BE2C (cell line): ENCODE measurements at regions not wholly inside any gene's neighbourhood (a gene's known extent, or its start where the extent isn't known, plus 50 kb on each side); places are given as distances from the start of the nearest gene placed in this dataset.

Experiments
- DNase-seq: peaks from one replicate; pipeline ENCODE4 v3.0.0-alpha.2; 2020
- H3K27me3 ChIP-seq: fragments of 250-450 bp; sonication (Bioruptor Pico); 2 replicates; pipeline ENCODE4 v1.5.1; 2020; ENCODE audit warnings: mild to moderate bottlenecking
- H3K36me3 ChIP-seq: fragments of 250-450 bp; sonication (Bioruptor Pico); 2 replicates; pipeline ENCODE4 v1.5.1; 2020; ENCODE audit warnings: mild to moderate bottlenecking
- H3K4me1 ChIP-seq: fragments of 250-450 bp; sonication (Bioruptor Pico); 2 replicates; pipeline ENCODE4 v1.5.1; 2020
- H3K4me3 ChIP-seq: 2 replicates; pipeline ENCODE4 v1.5.1; 2011; ENCODE audit warnings: low read depth, low read length
- H3K9me3 ChIP-seq: fragments of 250-450 bp; sonication (Bioruptor Pico); 2 replicates; pipeline ENCODE4 v1.5.1; 2020
- CTCF ChIP-seq: IDR thresholded peaks from 2 replicates; pipeline ENCODE4 v1.5.1; 2012; ENCODE audit warnings: mild to moderate bottlenecking, low read depth, low read length

GRCh38 chr2:15845737-15846405 lies 94.5 kb upstream of the MYCN start:
- no peak for TF ChIP-seq CTCF
- H3K9me3 ChIP-seq = no peaks in the 10 kb centered on the region
- no peaks in the 10 kb centered on the region for H3K27me3 ChIP-seq
- H3K36me3 ChIP-seq = no peaks in the 10 kb centered on the region
- peaks cover 8% of the 10 kb centered on the region for H3K4me1 ChIP-seq
- no peak for DNase-seq
- H3K4me3 ChIP-seq = no peak overlapping the region

DNA sequence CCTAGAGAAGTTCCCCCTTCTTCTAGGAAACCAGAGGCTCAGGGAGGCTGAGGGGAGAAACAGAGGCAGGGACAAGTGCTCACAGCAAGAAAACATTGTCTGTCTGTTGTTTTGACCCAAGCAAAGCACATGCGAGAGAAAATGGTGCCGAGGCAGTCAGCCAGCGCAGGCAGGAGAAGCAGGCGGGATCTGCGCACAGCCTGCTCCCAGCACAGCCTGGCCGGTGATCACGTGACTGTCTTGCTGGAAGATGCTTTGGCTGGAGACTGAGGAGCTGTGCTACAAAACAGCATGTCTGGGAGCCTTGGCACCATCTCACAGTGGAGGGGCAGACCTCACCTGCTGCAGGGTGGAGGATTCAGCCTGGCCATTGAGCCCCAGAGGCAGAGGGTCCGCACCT lies 93.7 kb upstream of the MYCN start:
- DNase-seq = no peak
- no peaks in the 10 kb centered on the region for H3K27me3 ChIP-seq
- H3K4me1 ChIP-seq = peaks cover 8% of the 10 kb centered on the region
- H3K4me3 ChIP-seq = no peak overlapping the region
- no peak for TF ChIP-seq CTCF
- no peaks in the 10 kb centered on the region for H3K36me3 ChIP-seq
- H3K9me3 ChIP-seq = no peaks in the 10 kb centered on the region

- H3K9me3 ChIP-seq = no peaks in the 10 kb centered on the region
- no peak for TF ChIP-seq CTCF
- H3K36me3 ChIP-seq = no peaks in the 10 kb centered on the region
- H3K27me3 ChIP-seq = no peaks in the 10 kb centered on the region
- no peak overlapping the region for H3K4me3 ChIP-seq
- H3K4me1 ChIP-seq = no peaks in the 10 kb centered on the region
- no peak for DNase-seq
Observed at GRCh38 chr2:15850534-15850933, 89.8 kb upstream of the MYCN start.

- no peak for TF ChIP-seq CTCF
- Histone ChIP-seq H3K27me3 (no peaks in the 10 kb centered on the region), H3K4me3 (no peak overlapping the region), H3K4me1 (no peaks in the 10 kb centered on the region), H3K36me3 (no peaks in the 10 kb centered on the region), H3K9me3 (no peaks in the 10 kb centered on the region)
- no peak for DNase-seq
Observed at GRCh38 chr2:15851076-15851693, 89.2 kb upstream of the MYCN start.

- H3K27me3 ChIP-seq = no peaks in the 10 kb centered on the region
- H3K4me3 ChIP-seq = no peak overlapping the region
- no peaks in the 10 kb centered on the region for H3K4me1 ChIP-seq
- H3K36me3 ChIP-seq = no peaks in the 10 kb centered on the region
- no peak for TF ChIP-seq CTCF
- no peak for DNase-seq
- H3K9me3 ChIP-seq = no peaks in the 10 kb centered on the region
Observed at GRCh38 chr2:15852811-15853210, 87.5 kb upstream of the MYCN start.

DNA sequence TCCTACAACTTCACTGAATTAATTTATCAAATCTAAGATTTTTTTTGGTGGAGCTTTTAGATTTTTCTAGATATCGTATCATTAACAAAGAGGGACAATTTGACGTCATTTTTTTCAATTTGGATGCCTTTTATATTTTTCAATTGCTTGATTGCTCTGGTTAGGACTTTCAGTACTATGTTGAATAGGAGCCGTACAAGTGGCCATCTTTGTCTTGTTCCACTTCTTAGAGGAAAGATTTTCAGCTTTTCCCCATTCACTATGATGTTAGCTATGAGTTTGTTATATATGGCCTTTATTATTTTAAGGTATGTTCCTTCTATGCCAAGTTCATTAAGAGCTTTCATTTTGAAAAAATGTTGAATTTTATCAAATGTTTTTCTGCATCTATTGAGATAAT lies 86.4 kb upstream of the MYCN start:
- DNase-seq = no peak
- no peaks in the 10 kb centered on the region for H3K27me3 ChIP-seq
- no peak overlapping the region for H3K4me3 ChIP-seq
- no peak for TF ChIP-seq CTCF
- no peaks in the 10 kb centered on the region for H3K9me3 ChIP-seq
- no peaks in the 10 kb centered on the region for H3K36me3 ChIP-seq
- H3K4me1 ChIP-seq = no peaks in the 10 kb centered on the region
